SU-DHL-6 (cell line): ENCODE measurements at regions not wholly inside any gene's neighbourhood (a gene's known extent, or its start where the extent isn't known, plus 50 kb on each side); places are given as distances from the start of the nearest gene placed in this dataset.

Experiments used
- H2AFZ ChIP-seq: fragments of 200-600 bp; sonication (generic); 2 replicates; pipeline ENCODE4 v1.6.1; 2014; ENCODE audit warnings: low read depth, mild to moderate bottlenecking, moderate library complexity, mixed read lengths, antibody characterized with exemption, low read length; ENCODE audit not compliant: severe bottlenecking
- H3F3A ChIP-seq: fragments of 200-600 bp; shearing (Covaris generic); 2 replicates; pipeline ENCODE4 v1.6.0; 2016; ENCODE audit warnings: antibody characterized with exemption, mild to moderate bottlenecking; ENCODE audit not compliant: insufficient read depth
- H3K27ac ChIP-seq: fragments of 200-600 bp; sonication (generic); 2 replicates; pipeline ENCODE4 v1.5.1; 2016; ENCODE audit warnings: low read depth, mild to moderate bottlenecking, low read length, moderate library complexity, mixed read lengths
- H3K27me3 ChIP-seq: fragments of 200-600 bp; sonication (generic), shearing (Covaris generic); 2 replicates; pipeline ENCODE4 v1.6.0; 2014; ENCODE audit warnings: mild to moderate bottlenecking, low read length
- H3K36me3 ChIP-seq: fragments of 200-600 bp; sonication (generic); 2 replicates; pipeline ENCODE4 v1.6.1; 2014; ENCODE audit warnings: mild to moderate bottlenecking, low read length, mixed read lengths
- H3K4me2 ChIP-seq: fragments of 300-600, 200-600 bp; shearing (Covaris generic), sonication (generic); 2 replicates; pipeline ENCODE4 v1.6.0; 2014; ENCODE audit warnings: low read length, low read depth, mild to moderate bottlenecking; ENCODE audit not compliant: poor library complexity, severe bottlenecking
- H3K4me3 ChIP-seq: fragments of 200-600 bp; sonication (generic); 2 replicates; pipeline ENCODE4 v1.5.1; 2014; ENCODE audit warnings: antibody characterized with exemption, low read length, mild to moderate bottlenecking, mixed read lengths; ENCODE audit not compliant: insufficient read depth, poor library complexity, severe bottlenecking
- H3K79me2 ChIP-seq: fragments of 200-600 bp; sonication (generic); 2 replicates; pipeline ENCODE4 v1.6.1; 2014; ENCODE audit warnings: mild to moderate bottlenecking, low read length, moderate library complexity; ENCODE audit not compliant: insufficient read depth
- H3K9ac ChIP-seq: fragments of 200-600 bp; sonication (generic); 2 replicates; pipeline ENCODE4 v1.7.0; 2014; ENCODE audit warnings: mild to moderate bottlenecking, low read length
- H3K9me2 ChIP-seq: fragments of 200-600 bp; sonication (generic); replicated peaks from 2 replicates; pipeline ENCODE4 v1.6.1; 2014; ENCODE audit warnings: low read length; ENCODE audit not compliant: insufficient read depth
- H3K9me3 ChIP-seq: fragments of 200-600 bp; sonication (generic); 2 replicates; pipeline ENCODE4 v1.6.1; 2014; ENCODE audit warnings: low read length, mixed read lengths; ENCODE audit not compliant: insufficient read depth
- H4K20me1 ChIP-seq: fragments of 200-600 bp; sonication (generic); 2 replicates; pipeline ENCODE4 v1.6.1; 2014; ENCODE audit warnings: low read depth, mild to moderate bottlenecking, antibody characterized with exemption, low read length, moderate library complexity, mixed read lengths
- CTCF ChIP-seq: fragments of 200-600 bp; sonication (generic); IDR thresholded peaks from one replicate; pipeline ENCODE4 v1.5.1; 2017; ENCODE audit warnings: antibody characterized with exemption, mild to moderate bottlenecking, low read length, moderate library complexity; ENCODE audit not compliant: insufficient read depth, poor library complexity, severe bottlenecking
- EZH2phosphoT487 ChIP-seq: fragments of 200-600 bp; sonication (generic), shearing (Covaris generic); conservative IDR thresholded peaks from 2 replicates; pipeline ENCODE4 v1.6.1; 2018; ENCODE audit warnings: mild to moderate bottlenecking, antibody characterized with exemption, low read length, moderate library complexity, mixed read lengths

- Histone ChIP-seq H3K27ac (no peak overlapping the region), H3K79me2 (no peaks in the 10 kb centered on the region), H3K9me2 (no peaks in the 10 kb centered on the region), H3K9me3 (no peaks in the 10 kb centered on the region), H3K9ac (no peak overlapping the region), H2AFZ (no peak overlapping the region), H3F3A (no peaks in the 10 kb centered on the region), H4K20me1 (no peaks in the 10 kb centered on the region), H3K4me3 (no peak overlapping the region), H3K27me3 (no peaks in the 10 kb centered on the region), H3K36me3 (no peaks in the 10 kb centered on the region), H3K4me2 (no peak overlapping the region)
- TF ChIP-seq EZH2phosphoT487 (no peak), CTCF (no peak)
Measured at GRCh38 chr17:53516636-53517035, 306.1 kb upstream of the KIF2B start.

- Histone ChIP-seq H3K36me3 (no peaks in the 10 kb centered on the region), H3K9ac (no peak overlapping the region), H3K27ac (no peak overlapping the region), H3K79me2 (no peaks in the 10 kb centered on the region), H2AFZ (no peak overlapping the region), H4K20me1 (no peaks in the 10 kb centered on the region), H3K9me3 (no peaks in the 10 kb centered on the region), H3K4me2 (no peak overlapping the region), H3K4me3 (no peak overlapping the region), H3F3A (no peaks in the 10 kb centered on the region), H3K27me3 (no peaks in the 10 kb centered on the region), H3K9me2 (no peaks in the 10 kb centered on the region)
- no peak for TF ChIP-seq CTCF
- TF ChIP-seq EZH2phosphoT487 = no peak
Measured at GRCh38 chr17:53499277-53499676, 323.4 kb upstream of the KIF2B start.

- Histone ChIP-seq H3F3A (no peaks in the 10 kb centered on the region), H3K4me3 (no peak overlapping the region), H4K20me1 (no peaks in the 10 kb centered on the region), H2AFZ (no peak overlapping the region), H3K4me2 (no peak overlapping the region), H3K36me3 (no peaks in the 10 kb centered on the region), H3K9ac (no peak overlapping the region), H3K27me3 (no peaks in the 10 kb centered on the region), H3K9me3 (no peaks in the 10 kb centered on the region), H3K9me2 (no peaks in the 10 kb centered on the region), H3K79me2 (no peaks in the 10 kb centered on the region), H3K27ac (no peak overlapping the region)
- TF ChIP-seq CTCF = no peak
- TF ChIP-seq EZH2phosphoT487 = no peak
Measured at GRCh38 chr17:53496356-53496755, 326.4 kb upstream of the KIF2B start.

- no peak overlapping the region for H3K9ac ChIP-seq
- H4K20me1 ChIP-seq = no peaks in the 10 kb centered on the region
- H3K27me3 ChIP-seq = no peaks in the 10 kb centered on the region
- no peak for TF ChIP-seq CTCF
- TF ChIP-seq EZH2phosphoT487 = no peak
- H3K79me2 ChIP-seq = no peaks in the 10 kb centered on the region
- H3F3A ChIP-seq = no peaks in the 10 kb centered on the region
- no peaks in the 10 kb centered on the region for H3K9me3 ChIP-seq
- no peak overlapping the region for H3K4me2 ChIP-seq
- no peak overlapping the region for H2AFZ ChIP-seq
- H3K36me3 ChIP-seq = no peaks in the 10 kb centered on the region
- H3K27ac ChIP-seq = no peak overlapping the region
- no peaks in the 10 kb centered on the region for H3K9me2 ChIP-seq
- H3K4me3 ChIP-seq = no peak overlapping the region
Measured at GRCh38 chr17:53492532-53492931, 330.2 kb upstream of the KIF2B start.
